PC-9 (cell line): ENCODE measurements at regions not wholly inside any gene's neighbourhood (a gene's known extent, or its start where the extent isn't known, plus 50 kb on each side); places are given as distances from the start of the nearest gene placed in this dataset.

ENCODE experiments used
- BruUV-seq: library from RNA; stranded (reverse); fragments of 400-500 nt; replicated peaks from 2 replicates; lab custom pipeline; 2021; lab: Mats Ljungman, UMichigan
- CTCF ChIA-PET: fragments of 300-600 bp; sonication (Branson Sonifier 250); formaldehyde crosslinking; loops from one replicate; lab custom pipeline; 2022; ENCODE audit warnings: antibody characterized with exemption; lab: Charles Lee
- POLR2A ChIA-PET: fragments of 300-600 bp; sonication (Branson Sonifier 250); formaldehyde crosslinking; loops from one replicate; lab custom pipeline; 2022; ENCODE audit warnings: antibody characterized with exemption; ENCODE audit not compliant: unreplicated experiment; lab: Charles Lee
- DNase-seq, 2 experiments: peaks; one replicate each; pipeline versions ENCODE4 v3.0.0 to v3.0.0-alpha.2; 2015 to 2022; ENCODE audit warnings: mixed read lengths in 1 of 2
- H2AFZ ChIP-seq: fragments of 200-600 bp; sonication (generic); 2 replicates; pipeline ENCODE4 v1.8.1; 2017; ENCODE audit warnings: antibody characterized with exemption
- H3F3A ChIP-seq: fragments of 200-600 bp; sonication (generic); 2 replicates; pipeline ENCODE4 v1.8.1; 2017; ENCODE audit warnings: antibody characterized with exemption, mild to moderate bottlenecking, low read depth; ENCODE audit not compliant: insufficient read depth
- H3K27ac ChIP-seq: fragments of 200-600 bp; sonication (generic); 2 replicates; pipeline ENCODE4 v1.6.1; 2016; ENCODE audit warnings: mixed run types
- H3K27me3 ChIP-seq: fragments of 200-600 bp; sonication (generic); 2 replicates; pipeline ENCODE4 v1.6.1; 2016; ENCODE audit warnings: low read depth, mixed run types; ENCODE audit not compliant: insufficient read depth
- H3K36me3 ChIP-seq: fragments of 200-600 bp; sonication (generic); 2 replicates; pipeline ENCODE4 v1.6.1; 2016; ENCODE audit warnings: low read depth, mixed run types
- H3K4me1 ChIP-seq: fragments of 200-600 bp; sonication (generic); replicated peaks from 2 replicates; pipeline ENCODE4 v1.6.1; 2016; ENCODE audit warnings: mixed run types; ENCODE audit not compliant: insufficient read depth
- H3K4me2 ChIP-seq: fragments of 200-600 bp; sonication (generic); 2 replicates; pipeline ENCODE4 v1.6.1; 2017; ENCODE audit warnings: mixed run types
- H3K4me3 ChIP-seq: fragments of 200-600 bp; sonication (generic); 2 replicates; pipeline ENCODE4 v1.6.1; 2016; ENCODE audit warnings: mixed run types
- H3K79me2 ChIP-seq: fragments of 200-600 bp; sonication (generic); 2 replicates; pipeline ENCODE4 v1.6.1; 2017; ENCODE audit warnings: low read depth, mixed run types
- H3K9me2 ChIP-seq: fragments of 200-600 bp; sonication (generic); 2 replicates; pipeline ENCODE4 v1.8.1; 2017; ENCODE audit warnings: mild to moderate bottlenecking; ENCODE audit not compliant: insufficient read depth
- H3K9me3 ChIP-seq: fragments of 200-600 bp; sonication (generic); 2 replicates; pipeline ENCODE4 v1.8.1; 2016; ENCODE audit warnings: low read depth; ENCODE audit not compliant: insufficient read depth
- H4K20me1 ChIP-seq: fragments of 200-600 bp; sonication (generic); 2 replicates; pipeline ENCODE4 v1.8.1; 2017; ENCODE audit not compliant: insufficient read depth
- EZH2 ChIP-seq: fragments of 200-600 bp; sonication (generic); IDR thresholded peaks from 2 replicates; pipeline ENCODE4 v1.8.0; 2017; ENCODE audit warnings: antibody characterized with exemption, low read depth
- intact Hi-C: fragments of 100-400 bp; cut with micrococcal nuclease; formaldehyde crosslinking; loops from one replicate; pipeline ENCODE4 v1.10.0; 2022; ENCODE audit not compliant: unreplicated experiment
- TF ChIP-seq, protein P1 (sequence below): fragments of 200-600 bp; sonication (generic); conservative IDR thresholded peaks from 2 replicates; pipeline ENCODE4 v1.6.1; 2017; ENCODE audit warnings: mixed run types, antibody characterized with exemption, mild to moderate bottlenecking, moderate library complexity

DNA sequence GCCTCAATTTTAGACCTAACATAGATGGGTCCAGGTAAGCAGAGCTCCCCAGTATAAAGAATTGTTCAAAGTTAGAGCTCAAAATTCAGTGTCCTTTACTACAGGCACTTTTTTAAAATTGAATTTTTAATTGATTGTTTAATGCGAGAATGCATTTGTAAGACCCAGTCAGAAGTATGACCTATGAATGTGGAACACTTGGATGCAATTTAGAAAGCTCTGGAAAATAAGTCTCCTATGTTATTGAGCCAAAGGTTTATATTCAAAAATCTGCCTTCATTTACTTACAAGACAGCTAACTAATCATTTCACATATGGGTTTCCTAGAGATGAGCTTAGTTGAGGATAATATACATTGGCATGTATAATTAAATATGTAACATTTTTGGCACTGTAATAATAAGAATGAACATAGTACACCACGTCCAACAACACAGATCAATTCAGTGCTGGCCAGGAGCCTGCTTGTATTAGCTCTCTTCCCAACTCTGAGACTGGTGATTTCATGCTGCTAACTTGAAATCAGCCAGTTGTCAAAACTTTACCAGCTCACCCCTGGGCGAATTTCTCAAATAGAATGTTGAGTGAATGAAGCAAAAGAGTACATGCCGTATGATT lies 197.2 kb upstream of the NPY2R start:
- BruUV-seq, result no TSS peak
- POLR2A ChIA-PET, result no interaction called here
- no peaks in the 10 kb centered on the region for H3K36me3 ChIP-seq

DNA sequence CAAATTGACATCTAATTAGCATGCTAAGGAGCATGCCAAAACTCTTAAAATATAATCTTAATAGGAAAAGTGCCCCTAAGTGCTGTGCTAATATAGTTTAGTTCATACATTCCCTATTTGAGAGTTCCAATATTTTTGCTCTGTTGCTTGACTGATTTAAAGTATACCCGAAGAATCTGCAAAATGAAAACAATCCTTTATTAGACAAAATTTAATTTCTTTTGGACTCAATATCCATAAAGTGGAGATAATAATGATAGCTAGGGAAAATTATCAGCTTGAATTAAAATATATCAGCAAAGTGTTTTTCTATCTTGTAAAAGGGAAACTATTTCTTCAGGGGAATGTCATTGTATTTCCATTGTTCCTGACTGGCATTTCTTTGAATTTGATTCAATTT lies 196.0 kb upstream of the NPY2R start:
- Histone ChIP-seq H3K9me2 (no peaks in the 10 kb centered on the region), H3K4me2 (no peak overlapping the region), H3K9me3 (no peaks in the 10 kb centered on the region), H3K27me3 (no peaks in the 10 kb centered on the region), H3F3A (no peaks in the 10 kb centered on the region), H3K4me1 (no peaks in the 10 kb centered on the region), H2AFZ (no peak overlapping the region), H3K79me2 (no peaks in the 10 kb centered on the region), H4K20me1 (no peaks in the 10 kb centered on the region), H3K4me3 (no peak overlapping the region), H3K36me3 (no peaks in the 10 kb centered on the region), H3K27ac (no peak overlapping the region)
- no peak for TF ChIP-seq EZH2
- TF ChIP-seq, protein P1, sequence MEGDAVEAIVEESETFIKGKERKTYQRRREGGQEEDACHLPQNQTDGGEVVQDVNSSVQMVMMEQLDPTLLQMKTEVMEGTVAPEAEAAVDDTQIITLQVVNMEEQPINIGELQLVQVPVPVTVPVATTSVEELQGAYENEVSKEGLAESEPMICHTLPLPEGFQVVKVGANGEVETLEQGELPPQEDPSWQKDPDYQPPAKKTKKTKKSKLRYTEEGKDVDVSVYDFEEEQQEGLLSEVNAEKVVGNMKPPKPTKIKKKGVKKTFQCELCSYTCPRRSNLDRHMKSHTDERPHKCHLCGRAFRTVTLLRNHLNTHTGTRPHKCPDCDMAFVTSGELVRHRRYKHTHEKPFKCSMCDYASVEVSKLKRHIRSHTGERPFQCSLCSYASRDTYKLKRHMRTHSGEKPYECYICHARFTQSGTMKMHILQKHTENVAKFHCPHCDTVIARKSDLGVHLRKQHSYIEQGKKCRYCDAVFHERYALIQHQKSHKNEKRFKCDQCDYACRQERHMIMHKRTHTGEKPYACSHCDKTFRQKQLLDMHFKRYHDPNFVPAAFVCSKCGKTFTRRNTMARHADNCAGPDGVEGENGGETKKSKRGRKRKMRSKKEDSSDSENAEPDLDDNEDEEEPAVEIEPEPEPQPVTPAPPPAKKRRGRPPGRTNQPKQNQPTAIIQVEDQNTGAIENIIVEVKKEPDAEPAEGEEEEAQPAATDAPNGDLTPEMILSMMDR, result no peak
- no peak for DNase-seq
- ChIA-PET POLR2A (no interaction called here), CTCF (no interaction called here)
- no TSS peak for BruUV-seq
- intact Hi-C loops, result no loop called here

More for the DNA sequence above, 197.2 kb upstream of the NPY2R start:
- Histone ChIP-seq H3K27ac (no peak overlapping the region), H3K4me2 (no peak overlapping the region), H3K4me3 (no peak overlapping the region), H4K20me1 (no peaks in the 10 kb centered on the region), H3K4me1 (no peaks in the 10 kb centered on the region), H3K9me3 (no peaks in the 10 kb centered on the region), H3K27me3 (no peaks in the 10 kb centered on the region), H2AFZ (no peak overlapping the region), H3F3A (no peaks in the 10 kb centered on the region), H3K79me2 (no peaks in the 10 kb centered on the region), H3K9me2 (no peaks in the 10 kb centered on the region)
- CTCF ChIA-PET, result no interaction called here
- DNase-seq, result no peak
- intact Hi-C loops, result no loop called here
- TF ChIP-seq EZH2, result no peak
- TF ChIP-seq, protein P1, result no peak

DNA sequence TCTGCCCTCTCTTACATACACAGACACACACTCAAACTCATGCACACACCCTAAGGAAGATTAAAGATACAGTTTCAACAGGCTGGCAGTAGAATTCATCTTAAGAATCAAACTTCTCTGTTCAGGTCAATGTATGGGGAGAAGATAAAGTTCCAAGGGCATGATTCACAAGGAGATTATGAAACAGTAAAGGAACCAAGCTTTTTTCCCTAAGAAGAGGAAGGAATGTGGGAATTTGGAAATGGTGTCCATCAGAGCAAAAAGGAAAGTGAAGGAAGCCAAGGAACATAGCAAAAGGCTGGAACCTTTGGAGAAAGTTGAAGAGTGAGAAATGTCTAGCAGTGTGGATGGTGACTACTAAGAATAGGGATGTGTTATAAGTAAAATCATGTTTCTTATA lies 191.0 kb upstream of the NPY2R start:
- Histone ChIP-seq H3K9me3 (no peaks in the 10 kb centered on the region), H3K27me3 (no peaks in the 10 kb centered on the region), H3K27ac (no peak overlapping the region), H2AFZ (no peak overlapping the region), H3K4me2 (no peak overlapping the region), H3K9me2 (no peaks in the 10 kb centered on the region), H3K4me1 (no peaks in the 10 kb centered on the region), H3F3A (no peaks in the 10 kb centered on the region), H3K79me2 (no peaks in the 10 kb centered on the region), H3K36me3 (no peaks in the 10 kb centered on the region), H3K4me3 (no peak overlapping the region), H4K20me1 (no peaks in the 10 kb centered on the region)
- ChIA-PET CTCF (no interaction called here), POLR2A (no interaction called here)
- TF ChIP-seq EZH2, result no peak
- TF ChIP-seq, protein P1, result no peak
- no peak for DNase-seq
- BruUV-seq, result no TSS peak
- intact Hi-C loops, result no loop called here
